ENCODE measurements at regions not wholly inside any gene's neighbourhood (a gene's known extent, or its start where the extent isn't known, plus 50 kb on each side); places are given as distances from the start of the nearest gene placed in this dataset. TPM values are rescaled to one million over a fixed set of nuclear protein-coding genes. Genes with fewer than 3 reads are reported as not detected.

DNA sequence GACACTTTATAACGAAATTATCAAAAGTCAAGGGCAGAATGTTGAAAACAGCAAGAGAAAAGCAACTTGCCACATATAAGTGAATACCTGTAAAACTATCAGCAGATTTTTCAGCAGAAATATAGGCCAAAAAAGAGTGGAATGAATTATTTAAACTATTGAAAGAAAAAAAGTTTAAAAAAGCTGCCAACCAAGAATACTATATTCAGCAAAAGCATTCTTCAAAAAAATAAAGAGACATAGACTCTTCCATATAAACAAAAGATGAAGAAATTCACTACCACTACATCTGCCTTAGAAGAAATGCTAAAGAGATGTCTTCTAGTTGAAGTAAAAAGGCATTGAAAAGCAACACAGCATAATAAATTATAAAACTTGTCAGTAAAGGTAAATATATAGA, 80.6 kb upstream of the CPNE8 start:
- no peak for FAIRE-seq
- no peak for DNase-seq (ENCODE audit: low spot score in 2 of 2)

DNA sequence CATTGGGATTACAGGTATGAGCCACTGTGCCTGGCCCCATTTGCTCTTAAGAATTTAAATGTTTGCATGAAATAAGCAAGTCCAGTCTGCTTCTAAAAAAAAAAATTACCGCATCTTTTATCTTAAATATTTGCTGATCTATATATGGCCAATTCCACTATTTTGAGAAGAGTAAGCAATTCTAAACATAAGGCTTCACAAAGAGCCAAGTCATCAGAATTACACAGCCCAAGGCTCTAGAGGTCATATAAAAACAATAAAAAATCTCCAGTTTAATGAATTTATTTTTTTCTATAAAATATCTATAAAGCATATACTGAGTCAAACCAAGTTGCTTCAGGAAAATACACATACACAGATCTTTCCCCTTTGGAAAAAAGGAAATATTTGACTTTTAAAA, 79.0 kb upstream of the CPNE8 start:
- no peak for DNase-seq (ENCODE audit: low spot score in 2 of 2)
- FAIRE-seq, result no peak

DNA sequence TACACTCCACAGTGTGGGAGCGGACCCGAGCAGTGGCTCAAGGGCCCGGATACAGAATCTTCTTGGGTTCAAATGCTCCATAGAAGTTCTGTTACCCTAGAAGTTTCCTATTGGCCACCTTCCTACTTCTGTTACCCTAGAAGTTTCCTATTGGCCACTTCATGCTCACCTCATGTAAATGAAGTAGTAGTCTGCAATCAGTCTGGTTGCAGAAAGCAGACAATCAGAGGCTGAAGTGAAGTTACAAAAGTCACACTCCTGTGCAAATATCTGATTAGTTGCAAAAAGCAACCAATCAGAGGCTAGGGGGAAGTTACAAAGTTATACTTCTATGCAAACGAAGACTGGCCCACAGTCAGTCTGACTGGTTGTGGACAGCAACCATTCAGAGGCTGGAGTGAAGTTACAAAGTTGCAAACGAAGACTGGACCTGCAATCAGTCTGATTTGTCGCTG, 77.8 kb upstream of the CPNE8 start:
- DNase-seq (ENCODE audit: low spot score in 2 of 2), result no peak
- no peak for FAIRE-seq

DNA sequence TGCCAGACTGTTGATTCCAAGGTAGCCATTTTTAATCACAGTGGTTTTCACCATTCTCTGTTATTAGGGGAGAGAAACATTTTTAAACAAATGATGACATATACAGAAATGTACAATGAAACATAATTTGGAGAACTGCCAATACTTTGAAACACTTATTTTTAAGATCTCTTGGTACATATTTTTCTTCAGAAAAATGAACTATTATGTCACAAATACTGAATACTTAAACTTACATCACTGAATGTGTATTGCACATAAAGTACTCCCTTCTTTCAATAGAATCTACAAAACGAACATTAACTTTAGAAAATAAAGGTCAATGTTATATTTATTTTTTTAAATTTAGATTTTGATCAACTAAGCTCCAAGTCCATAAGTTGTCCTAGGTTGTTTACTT, 71.7 kb upstream of the CPNE8 start:
- FAIRE-seq (no peak), DNase-seq (ENCODE audit: low spot score in 2 of 2) (no peak)

DNA sequence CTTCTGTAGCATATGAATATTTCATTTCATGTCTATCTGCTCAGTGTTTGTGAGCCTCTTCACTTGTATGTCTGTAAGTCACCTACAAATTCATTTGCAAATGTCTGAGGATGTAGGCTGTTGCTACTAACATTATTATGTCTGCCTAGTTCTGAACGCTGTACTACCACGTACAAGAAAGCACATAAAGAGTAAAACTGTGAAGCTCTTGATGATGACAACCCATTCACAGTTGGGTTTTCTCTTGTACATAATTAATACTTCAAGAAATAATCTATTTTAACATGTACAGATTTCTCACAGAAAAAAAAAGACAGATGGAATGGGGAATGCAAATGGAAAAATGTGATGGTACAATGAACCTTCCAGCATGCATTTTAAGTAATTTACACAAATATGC, 64.3 kb upstream of the CPNE8 start:
- FAIRE-seq, result no peak
- DNase-seq (ENCODE audit: low spot score in 2 of 2), result no peak

DNA sequence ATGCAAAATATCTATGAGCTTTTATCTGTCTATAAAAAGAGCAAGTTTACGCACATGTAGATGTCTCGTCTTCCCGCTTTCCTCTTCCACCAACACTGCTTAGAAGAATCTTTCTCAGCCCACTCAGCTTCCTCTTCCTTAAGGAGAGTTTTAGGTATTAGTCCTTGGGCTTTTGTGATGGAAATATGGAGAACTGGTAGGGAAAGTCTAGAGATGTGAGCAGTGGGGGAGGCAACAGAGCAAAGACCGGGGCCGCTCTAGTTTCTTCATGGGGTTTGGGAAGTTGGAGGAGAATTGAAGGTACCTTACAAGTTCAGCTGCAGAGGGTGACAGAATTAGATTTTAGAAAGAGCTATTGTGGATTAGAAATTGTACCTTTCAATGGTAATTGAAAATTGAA, 56.3 kb upstream of the CPNE8 start:
- DNase-seq (ENCODE audit: low spot score in 2 of 2) (no peak), FAIRE-seq (no peak)

DNA sequence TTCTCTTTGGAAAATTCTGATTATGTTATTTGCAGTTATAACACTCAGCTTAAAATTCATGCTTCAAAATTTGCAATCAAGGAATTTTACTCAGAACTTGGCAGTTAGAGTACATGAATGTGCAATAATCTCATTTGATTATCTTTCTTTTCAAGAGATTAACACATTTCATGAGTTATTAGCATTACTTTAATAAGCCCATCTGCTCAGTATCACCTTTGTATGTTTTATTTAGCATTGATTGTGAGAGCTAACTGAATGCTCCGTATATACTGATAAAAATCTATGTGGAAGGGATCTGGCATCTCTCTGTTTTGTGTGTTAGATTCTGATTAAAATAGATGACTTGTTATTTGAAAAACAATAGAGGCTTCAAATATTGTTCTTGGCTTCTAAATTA, 55.6 kb upstream of the CPNE8 start:
- no peak for DNase-seq (ENCODE audit: low spot score in 2 of 2)
- FAIRE-seq, result no peak

DNA sequence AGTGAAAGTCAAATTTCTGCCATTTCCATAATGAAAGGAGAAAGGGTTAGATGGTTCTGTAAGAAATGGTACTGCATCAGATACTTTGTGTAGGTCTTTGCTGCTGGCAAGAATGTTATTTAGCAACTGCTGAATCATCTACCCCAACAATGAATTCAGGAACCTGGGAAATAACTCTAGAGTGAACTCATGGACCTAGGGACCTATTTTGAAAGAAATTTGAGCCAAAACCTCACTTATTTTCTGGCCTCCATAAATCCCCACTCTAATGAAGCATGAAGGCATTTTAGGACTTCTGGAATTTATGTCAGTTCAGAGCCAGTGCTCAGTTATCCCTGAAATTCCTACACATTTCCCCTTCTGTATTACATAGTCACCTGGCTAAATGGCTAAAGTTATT, 50.9 kb upstream of the CPNE8 start:
- FAIRE-seq (no peak), DNase-seq (ENCODE audit: low spot score in 2 of 2) (no peak)

Small RNA genes in the stretch of these regions (small RNA-seq; reads per million reads assigned to genes)
- gene AC084373.1, result not detected
